H7 (cell line): ENCODE measurements at regions not wholly inside any gene's neighbourhood (a gene's known extent, or its start where the extent isn't known, plus 50 kb on each side); places are given as distances from the start of the nearest gene placed in this dataset.

Source experiments
- DNase-seq: peaks from one replicate; pipeline ENCODE4 v3.0.0; 2012
- H3K27me3 ChIP-seq: 2 replicates; pipeline ENCODE4 v1.6.0; 2011; ENCODE audit warnings: mild to moderate bottlenecking, low read length; ENCODE audit not compliant: control insufficient read depth, insufficient read depth
- H3K36me3 ChIP-seq: replicated peaks from 2 replicates; pipeline ENCODE4 v1.5.1; 2011; ENCODE audit warnings: low read length; ENCODE audit not compliant: control insufficient read depth, insufficient read depth
- H3K4me3 ChIP-seq: 2 replicates; pipeline ENCODE4 v1.5.1; 2011; ENCODE audit warnings: low read depth, mild to moderate bottlenecking, control low read depth, low read length, moderate library complexity; ENCODE audit not compliant: insufficient read depth

GRCh38 chr3:156620901-156621300 is 53.5 kb upstream of the TIPARP start:
- no peaks in the 10 kb centered on the region for H3K36me3 ChIP-seq
- no peak overlapping the region for H3K4me3 ChIP-seq
- no peaks in the 10 kb centered on the region for H3K27me3 ChIP-seq
- DNase-seq, result no peak

GRCh38 chr3:156620260-156620659 is 54.1 kb upstream of the TIPARP start:
- Histone ChIP-seq H3K4me3 (no peak overlapping the region), H3K27me3 (no peaks in the 10 kb centered on the region), H3K36me3 (no peaks in the 10 kb centered on the region)
- no peak for DNase-seq

- Histone ChIP-seq H3K4me3 (no peak overlapping the region), H3K27me3 (no peaks in the 10 kb centered on the region), H3K36me3 (no peaks in the 10 kb centered on the region)
- DNase-seq, result no peak
Measured at GRCh38 chr3:156619376-156619775, 55.0 kb upstream of the TIPARP start.

GRCh38 chr3:156617781-156618180 is 56.6 kb upstream of the TIPARP start:
- H3K36me3 ChIP-seq, result no peaks in the 10 kb centered on the region
- no peak for DNase-seq
- H3K27me3 ChIP-seq, result no peaks in the 10 kb centered on the region
- H3K4me3 ChIP-seq, result no peak overlapping the region

- Histone ChIP-seq H3K36me3 (no peaks in the 10 kb centered on the region), H3K27me3 (no peaks in the 10 kb centered on the region), H3K4me3 (no peak overlapping the region)
- DNase-seq, result no peak
Measured at GRCh38 chr3:156617145-156617544, 57.2 kb upstream of the TIPARP start.

- Histone ChIP-seq H3K4me3 (no peak overlapping the region), H3K36me3 (no peaks in the 10 kb centered on the region), H3K27me3 (no peaks in the 10 kb centered on the region)
- no peak for DNase-seq
Measured at GRCh38 chr3:156615592-156616173, 58.7 kb upstream of the TIPARP start.

GRCh38 chr3:156614642-156615511 is 59.5 kb upstream of the TIPARP start:
- no peak for DNase-seq
- H3K36me3 ChIP-seq, result no peaks in the 10 kb centered on the region
- no peaks in the 10 kb centered on the region for H3K27me3 ChIP-seq
- H3K4me3 ChIP-seq, result no peak overlapping the region

- H3K36me3 ChIP-seq, result no peaks in the 10 kb centered on the region
- H3K27me3 ChIP-seq, result no peaks in the 10 kb centered on the region
- H3K4me3 ChIP-seq, result no peak overlapping the region
- DNase-seq, result no peak
Measured at GRCh38 chr3:156612903-156613302, 58.0 kb upstream of the SSR3 start.

- DNase-seq, result no peak
- no peak overlapping the region for H3K4me3 ChIP-seq
Measured at GRCh38 chr3:156611870-156612494, 57.1 kb upstream of the SSR3 start.

GRCh38 chr3:156610154-156610553 is 55.2 kb upstream of the SSR3 start:
- no peak for DNase-seq
- H3K27me3 ChIP-seq, result no peaks in the 10 kb centered on the region
- H3K4me3 ChIP-seq, result no peak overlapping the region
- H3K36me3 ChIP-seq, result no peaks in the 10 kb centered on the region

More at GRCh38 chr3:156611870-156612494, 57.1 kb upstream of the SSR3 start:
- Histone ChIP-seq H3K36me3 (no peaks in the 10 kb centered on the region), H3K27me3 (no peaks in the 10 kb centered on the region)

- Histone ChIP-seq H3K36me3 (no peaks in the 10 kb centered on the region), H3K4me3 (no peak overlapping the region), H3K27me3 (no peaks in the 10 kb centered on the region)
- DNase-seq, result no peak
Measured at GRCh38 chr3:156609546-156609945, 54.6 kb upstream of the SSR3 start.

GRCh38 chr3:156608601-156609514 is 53.9 kb upstream of the SSR3 start:
- Histone ChIP-seq H3K36me3 (no peaks in the 10 kb centered on the region), H3K4me3 (no peak overlapping the region), H3K27me3 (no peaks in the 10 kb centered on the region)
- no peak for DNase-seq

- DNase-seq, result no peak
- H3K36me3 ChIP-seq, result no peaks in the 10 kb centered on the region
- no peak overlapping the region for H3K4me3 ChIP-seq
- no peaks in the 10 kb centered on the region for H3K27me3 ChIP-seq
Measured at GRCh38 chr3:156606729-156607128, 51.8 kb upstream of the SSR3 start.
